SK-N-MC (cell line): ENCODE measurements at regions not wholly inside any gene's neighbourhood (a gene's known extent, or its start where the extent isn't known, plus 50 kb on each side); places are given as distances from the start of the nearest gene placed in this dataset.
"Not testable (repeated sequence)": the region's sequence is repeated elsewhere in the genome, so short reads cannot be mapped to it uniquely, and the experiment has no call there.

Experiments used
- DNase-seq: peaks from one replicate; pipeline ENCODE4 v3.0.0-alpha.2; 2011; ENCODE audit warnings: low read depth, low spot score
- H3K27ac ChIP-seq: fragments of 200-600 bp; sonication (generic); 2 replicates; pipeline ENCODE4 v1.5.1; 2016; ENCODE audit warnings: mixed run types
- H3K36me3 ChIP-seq: fragments of 200-600 bp; sonication (generic); 2 replicates; pipeline ENCODE4 v1.6.1; 2017; ENCODE audit warnings: antibody characterized with exemption, low read length, mixed read lengths; ENCODE audit not compliant: insufficient read depth
- H3K4me3 ChIP-seq: fragments of 200-600 bp; sonication (generic); 2 replicates; pipeline ENCODE4 v1.5.1; 2016
- H3K9ac ChIP-seq: fragments of 200-600 bp; sonication (generic); 2 replicates; pipeline ENCODE4 v1.8.0; 2017; ENCODE audit warnings: mixed run types, mixed read lengths; ENCODE audit not compliant: insufficient read length
- H3K9me3 ChIP-seq: fragments of 200-600 bp; sonication (generic); 2 replicates; pipeline ENCODE4 v1.6.1; 2017; ENCODE audit warnings: low read depth, mild to moderate bottlenecking, antibody characterized with exemption, low read length, moderate library complexity, mixed read lengths
- EZH2 ChIP-seq: fragments of 200-600 bp; sonication (generic); IDR thresholded peaks from one replicate; pipeline ENCODE4 v1.6.1; 2017; ENCODE audit warnings: antibody characterized with exemption
- FOXP2 ChIP-seq: optimal IDR thresholded peaks from 2 replicates; pipeline ENCODE3; 2011; ENCODE audit warnings: mild to moderate bottlenecking, moderate library complexity; ENCODE audit not compliant: insufficient read depth; ENCODE audit errors: extremely low read length, control extremely low read depth
- POLR2AphosphoS5 ChIP-seq: IDR thresholded peaks from 2 replicates; pipeline ENCODE4 v1.6.1; 2012; ENCODE audit warnings: mild to moderate bottlenecking, low read depth, low read length, borderline replicate concordance

DNA sequence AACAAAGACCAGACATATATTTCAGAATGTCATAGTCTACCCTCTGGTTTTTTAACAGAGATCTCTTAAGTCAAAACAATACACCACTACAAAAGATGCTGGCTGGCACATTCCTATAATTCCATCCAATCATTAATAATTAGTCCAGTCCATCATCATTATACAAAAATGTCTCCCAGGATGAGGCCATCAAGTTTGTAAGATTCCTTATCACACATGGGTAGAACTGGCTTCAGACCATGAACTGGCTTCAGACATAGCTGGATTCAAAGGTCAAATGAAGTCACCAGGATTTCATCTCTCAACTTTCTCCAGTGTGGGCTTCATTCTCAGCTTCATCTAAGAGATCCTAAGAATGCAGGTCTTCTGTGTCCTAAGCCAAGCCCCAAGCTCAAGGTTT lies 147.1 kb downstream of the ENC1 start:
- Histone ChIP-seq H3K4me3 (no peak overlapping the region), H3K9me3 (no peaks in the 10 kb centered on the region), H3K36me3 (no peaks in the 10 kb centered on the region), H3K27ac (no peak overlapping the region), H3K9ac (no peak overlapping the region)
- TF ChIP-seq FOXP2 (no peak), POLR2AphosphoS5 (no peak), EZH2 (no peak)
- DNase-seq = no peak

- Histone ChIP-seq H3K36me3 (no peaks in the 10 kb centered on the region), H3K27ac (no peak overlapping the region), H3K4me3 (no peak overlapping the region), H3K9ac (no peak overlapping the region), H3K9me3 (no peaks in the 10 kb centered on the region)
- TF ChIP-seq POLR2AphosphoS5 (no peak), FOXP2 (no peak), EZH2 (no peak)
- no peak for DNase-seq
These were observed 148.3 kb downstream of the ENC1 start for GRCh38 chr5:74492230-74492629.

DNA sequence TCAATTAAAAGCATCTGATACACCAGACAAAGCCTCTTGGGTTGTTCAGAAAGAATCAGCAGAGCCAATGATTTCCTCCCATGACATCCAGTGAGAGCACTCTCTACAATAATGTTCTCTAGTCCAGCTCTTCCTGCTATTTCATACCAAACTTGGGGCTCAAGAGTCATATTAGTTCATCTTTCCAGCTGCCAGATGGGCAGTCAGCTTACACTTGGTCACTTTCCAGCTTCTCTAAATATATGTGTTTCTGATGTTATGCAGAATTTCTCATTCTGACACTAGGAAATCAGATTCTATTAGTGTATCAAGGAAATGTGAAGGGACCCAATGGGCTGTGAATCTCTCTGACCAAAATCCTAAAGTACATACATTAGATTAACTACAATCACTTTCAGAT lies 148.9 kb downstream of the ENC1 start:
- Histone ChIP-seq H3K4me3 (no peak overlapping the region), H3K9me3 (no peaks in the 10 kb centered on the region), H3K27ac (no peak overlapping the region), H3K9ac (no peak overlapping the region), H3K36me3 (no peaks in the 10 kb centered on the region)
- DNase-seq = no peak
- no peak for TF ChIP-seq FOXP2
- TF ChIP-seq POLR2AphosphoS5 = no peak
- TF ChIP-seq EZH2 = no peak

- TF ChIP-seq FOXP2 (no peak), POLR2AphosphoS5 (no peak), EZH2 (no peak)
- DNase-seq = no peak
- no peak overlapping the region for H3K4me3 ChIP-seq
- no peaks in the 10 kb centered on the region for H3K36me3 ChIP-seq
- no peak overlapping the region for H3K27ac ChIP-seq
- H3K9ac ChIP-seq = no peak overlapping the region
- no peaks in the 10 kb centered on the region for H3K9me3 ChIP-seq
These were observed 149.7 kb downstream of the ENC1 start for GRCh38 chr5:74490814-74491213.

GRCh38 chr5:74482990-74483389 lies 157.5 kb downstream of the ENC1 start:
- no peak for DNase-seq
- H3K36me3 ChIP-seq = no peaks in the 10 kb centered on the region
- TF ChIP-seq EZH2 = no peak
- no peak for TF ChIP-seq POLR2AphosphoS5
- H3K27ac ChIP-seq = no peak overlapping the region
- H3K9me3 ChIP-seq = no peaks in the 10 kb centered on the region
- no peak overlapping the region for H3K4me3 ChIP-seq
- no peak overlapping the region for H3K9ac ChIP-seq

DNA sequence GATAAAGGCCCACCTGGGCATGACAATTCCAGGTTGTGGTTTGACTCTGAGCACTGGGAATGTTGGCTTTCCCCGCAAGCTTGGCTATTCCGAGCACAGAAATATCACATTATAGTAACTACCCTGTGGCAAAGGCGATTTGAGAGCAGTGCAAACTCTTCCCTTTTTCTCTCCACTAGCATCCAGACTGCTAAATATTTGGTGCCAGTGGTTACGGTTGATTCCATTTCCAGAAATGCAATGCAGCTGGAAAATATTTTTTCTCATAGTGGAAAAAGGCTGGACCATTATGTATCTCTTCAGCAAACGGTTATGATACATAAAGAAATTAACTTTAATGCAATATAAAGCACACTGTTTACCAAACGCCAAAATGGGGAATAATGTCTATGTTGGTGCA lies 158.0 kb downstream of the ENC1 start:
- TF ChIP-seq FOXP2 = no peak
- no peak for TF ChIP-seq EZH2
- TF ChIP-seq POLR2AphosphoS5 = no peak
- Histone ChIP-seq H3K9ac (no peak overlapping the region), H3K27ac (no peak overlapping the region), H3K36me3 (no peaks in the 10 kb centered on the region), H3K4me3 (no peak overlapping the region), H3K9me3 (no peaks in the 10 kb centered on the region)
- DNase-seq = no peak

GRCh38 chr5:74481357-74481756 lies 159.2 kb downstream of the ENC1 start:
- not testable (repeated sequence) for H3K9ac ChIP-seq, H3K27ac ChIP-seq, H3K36me3 ChIP-seq, H3K9me3 ChIP-seq, DNase-seq, H3K4me3 ChIP-seq

DNA sequence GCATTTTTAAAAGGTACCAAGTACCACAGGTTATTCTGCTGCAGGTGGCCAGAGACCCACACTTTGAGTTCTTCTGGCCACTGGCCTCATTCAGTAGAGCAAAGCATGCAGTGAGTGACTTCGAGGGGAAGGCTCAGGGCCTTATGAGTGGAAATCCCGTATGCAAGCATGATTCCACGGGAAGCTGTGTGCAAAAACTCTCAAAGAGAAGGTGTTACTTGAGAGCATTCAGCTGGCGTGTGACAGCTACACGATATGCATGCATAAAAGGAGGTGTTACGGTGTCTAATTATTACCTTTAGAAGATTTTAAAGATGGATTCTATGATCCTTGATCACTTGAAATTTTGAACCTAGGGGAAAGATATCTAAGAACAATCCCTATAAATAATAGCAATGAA lies 160.3 kb downstream of the ENC1 start:
- Histone ChIP-seq H3K36me3 (no peaks in the 10 kb centered on the region), H3K9ac (no peak overlapping the region), H3K9me3 (no peaks in the 10 kb centered on the region), H3K27ac (no peak overlapping the region), H3K4me3 (no peak overlapping the region)
- no peak for TF ChIP-seq FOXP2
- no peak for DNase-seq

GRCh38 chr5:74478328-74478727 lies 162.2 kb downstream of the ENC1 start:
- no peak for DNase-seq
- Histone ChIP-seq H3K27ac (no peak overlapping the region), H3K36me3 (no peaks in the 10 kb centered on the region), H3K9ac (no peak overlapping the region), H3K9me3 (no peaks in the 10 kb centered on the region), H3K4me3 (no peak overlapping the region)
- no peak for TF ChIP-seq EZH2
- TF ChIP-seq POLR2AphosphoS5 = no peak
- no peak for TF ChIP-seq FOXP2

GRCh38 chr5:74477761-74478160 lies 162.8 kb downstream of the ENC1 start:
- Histone ChIP-seq H3K4me3 (no peak overlapping the region), H3K27ac (no peak overlapping the region), H3K9ac (no peak overlapping the region), H3K9me3 (no peaks in the 10 kb centered on the region), H3K36me3 (no peaks in the 10 kb centered on the region)
- no peak for TF ChIP-seq EZH2
- DNase-seq = no peak
